ENCODE measurements at regions not wholly inside any gene's neighbourhood (a gene's known extent, or its start where the extent isn't known, plus 50 kb on each side); places are given as distances from the start of the nearest gene placed in this dataset.

DNA sequence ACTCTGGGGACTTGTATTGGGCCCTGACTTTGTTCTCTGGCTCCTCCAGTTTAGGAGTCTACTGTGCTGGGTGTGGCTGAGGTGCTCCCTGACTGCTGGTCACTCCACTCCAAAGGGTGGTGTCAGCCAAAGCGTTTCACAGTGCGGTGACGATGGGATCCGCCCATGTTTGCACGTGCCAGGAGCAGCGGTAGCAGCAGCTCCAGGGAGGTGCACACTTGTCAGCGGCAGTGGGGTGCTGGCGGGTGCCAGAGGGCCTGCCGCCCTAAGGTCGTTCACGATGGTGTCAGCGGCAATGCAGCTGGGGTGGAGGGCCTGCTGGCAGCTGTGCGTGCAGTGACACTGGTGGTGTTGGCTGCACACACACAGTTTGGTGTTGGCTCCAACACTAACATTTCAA lies 268.5 kb upstream of the AKR1E2 start:
- intact Hi-C loops (cut with micrococcal nuclease; ENCODE audit: unreplicated experiment), result no loop called here
- no TSS peak for BruUV-seq (replicated peaks)
- Mint-ChIP-seq H3K9me3 (ENCODE audit: low read depth, unreplicated experiment) (no peaks in the 10 kb centered on the region), H3K27me3 (ENCODE audit: unreplicated experiment) (no peaks in the 10 kb centered on the region), H3K27ac (ENCODE audit: unreplicated experiment) (no peak overlapping the region), H3K4me1 (ENCODE audit: low read depth, unreplicated experiment) (no peaks in the 10 kb centered on the region), H3K36me3 (ENCODE audit: insufficient read depth, unreplicated experiment) (no peaks in the 10 kb centered on the region), H3K4me3 (ENCODE audit: low read depth, unreplicated experiment) (no peak overlapping the region)
- CTCF ChIA-PET, result no interaction called here
- no peak for DNase-seq
- TF ChIP-seq, protein P1, sequence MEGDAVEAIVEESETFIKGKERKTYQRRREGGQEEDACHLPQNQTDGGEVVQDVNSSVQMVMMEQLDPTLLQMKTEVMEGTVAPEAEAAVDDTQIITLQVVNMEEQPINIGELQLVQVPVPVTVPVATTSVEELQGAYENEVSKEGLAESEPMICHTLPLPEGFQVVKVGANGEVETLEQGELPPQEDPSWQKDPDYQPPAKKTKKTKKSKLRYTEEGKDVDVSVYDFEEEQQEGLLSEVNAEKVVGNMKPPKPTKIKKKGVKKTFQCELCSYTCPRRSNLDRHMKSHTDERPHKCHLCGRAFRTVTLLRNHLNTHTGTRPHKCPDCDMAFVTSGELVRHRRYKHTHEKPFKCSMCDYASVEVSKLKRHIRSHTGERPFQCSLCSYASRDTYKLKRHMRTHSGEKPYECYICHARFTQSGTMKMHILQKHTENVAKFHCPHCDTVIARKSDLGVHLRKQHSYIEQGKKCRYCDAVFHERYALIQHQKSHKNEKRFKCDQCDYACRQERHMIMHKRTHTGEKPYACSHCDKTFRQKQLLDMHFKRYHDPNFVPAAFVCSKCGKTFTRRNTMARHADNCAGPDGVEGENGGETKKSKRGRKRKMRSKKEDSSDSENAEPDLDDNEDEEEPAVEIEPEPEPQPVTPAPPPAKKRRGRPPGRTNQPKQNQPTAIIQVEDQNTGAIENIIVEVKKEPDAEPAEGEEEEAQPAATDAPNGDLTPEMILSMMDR (IDR thresholded peaks at IDR 0.05; ENCODE audit: unreplicated experiment), result no peak

DNA sequence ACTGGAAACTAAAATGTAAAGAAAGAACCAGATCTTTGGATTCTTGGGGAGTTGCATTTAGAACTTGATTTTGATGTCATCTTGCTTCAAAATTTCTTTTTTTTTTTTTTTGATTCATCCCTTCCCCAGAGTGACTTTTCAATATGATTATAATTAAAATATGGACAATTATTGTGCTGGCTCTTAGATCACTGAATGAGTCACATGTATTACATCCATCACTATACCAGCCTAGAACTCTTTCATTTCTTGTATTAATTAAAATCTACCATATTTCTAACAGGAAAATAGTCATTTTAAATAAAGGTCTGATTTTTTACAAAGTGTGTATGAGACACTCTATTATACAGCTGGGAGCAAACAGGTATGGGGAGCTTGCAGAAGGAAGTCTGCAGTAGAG lies 269.5 kb upstream of the AKR1E2 start:
- intact Hi-C loops (cut with micrococcal nuclease; ENCODE audit: unreplicated experiment), result no loop called here
- H3K27ac Mint-ChIP-seq (ENCODE audit: unreplicated experiment), result no peak overlapping the region
- H3K4me1 Mint-ChIP-seq (ENCODE audit: low read depth, unreplicated experiment), result no peaks in the 10 kb centered on the region
- H3K4me3 Mint-ChIP-seq (ENCODE audit: low read depth, unreplicated experiment), result no peak overlapping the region
- DNase-seq, result no peak
- CTCF ChIA-PET, result no interaction called here
- no TSS peak for BruUV-seq (replicated peaks)
- H3K9me3 Mint-ChIP-seq (ENCODE audit: low read depth, unreplicated experiment), result no peaks in the 10 kb centered on the region
- H3K27me3 Mint-ChIP-seq (ENCODE audit: unreplicated experiment), result no peaks in the 10 kb centered on the region
- TF ChIP-seq, protein P1 (IDR thresholded peaks at IDR 0.05; ENCODE audit: unreplicated experiment), result no peak
- H3K36me3 Mint-ChIP-seq (ENCODE audit: insufficient read depth, unreplicated experiment), result no peaks in the 10 kb centered on the region

DNA sequence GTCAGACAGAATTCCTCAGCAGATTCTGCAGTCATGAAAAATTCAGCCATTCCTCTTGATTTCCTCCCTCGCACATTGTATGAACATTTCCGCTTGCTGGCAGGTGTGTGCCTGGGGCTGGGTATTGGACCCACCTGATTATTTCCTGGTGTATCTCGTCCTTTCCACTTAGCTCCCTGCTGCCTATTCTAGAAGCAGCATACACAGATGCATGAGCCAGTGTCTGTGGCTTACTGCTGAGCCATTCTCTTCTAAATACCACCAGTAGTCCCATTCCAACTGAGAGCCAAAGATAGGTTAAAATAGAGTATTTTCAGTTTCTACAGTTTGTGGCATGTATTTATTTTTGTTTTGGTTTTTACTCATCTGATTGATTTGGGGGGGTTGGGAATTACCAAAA lies 270.1 kb upstream of the AKR1E2 start:
- no peak overlapping the region for H3K27ac Mint-ChIP-seq (ENCODE audit: unreplicated experiment)
- no TSS peak for BruUV-seq (replicated peaks)
- H3K4me3 Mint-ChIP-seq (ENCODE audit: low read depth, unreplicated experiment), result no peak overlapping the region
- intact Hi-C loops (cut with micrococcal nuclease; ENCODE audit: unreplicated experiment), result no loop called here
- H3K9me3 Mint-ChIP-seq (ENCODE audit: low read depth, unreplicated experiment), result no peaks in the 10 kb centered on the region
- no peaks in the 10 kb centered on the region for H3K36me3 Mint-ChIP-seq (ENCODE audit: insufficient read depth, unreplicated experiment)
- no peaks in the 10 kb centered on the region for H3K4me1 Mint-ChIP-seq (ENCODE audit: low read depth, unreplicated experiment)
- DNase-seq, result no peak
- no peaks in the 10 kb centered on the region for H3K27me3 Mint-ChIP-seq (ENCODE audit: unreplicated experiment)
- TF ChIP-seq, protein P1 (IDR thresholded peaks at IDR 0.05; ENCODE audit: unreplicated experiment), result no peak
- CTCF ChIA-PET, result no interaction called here

DNA sequence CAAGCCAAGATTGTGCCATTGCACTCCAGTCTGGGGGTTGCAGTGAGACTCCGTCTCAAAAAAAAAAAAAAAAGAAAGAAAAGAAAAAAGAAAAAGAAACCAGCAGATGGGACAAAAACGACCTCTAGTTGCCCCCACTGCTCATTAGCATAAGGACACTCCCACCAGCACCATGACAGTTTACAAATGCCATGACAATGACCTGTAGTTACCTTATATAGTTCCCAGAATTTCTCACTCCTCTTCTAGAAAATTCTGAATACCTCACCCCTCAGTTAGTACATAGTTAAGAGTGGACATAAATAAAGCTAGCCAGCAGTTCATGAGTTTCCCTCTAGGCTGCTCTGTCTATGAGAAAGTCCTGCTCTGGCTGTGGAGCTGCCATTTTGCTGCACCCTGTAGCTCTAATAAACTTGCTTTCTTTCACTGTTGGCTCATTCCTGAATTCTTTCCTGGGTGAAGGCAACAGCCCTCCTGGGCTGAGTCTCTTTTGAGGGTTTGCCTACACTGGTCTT lies 276.8 kb upstream of the AKR1E2 start:
- peaks cover 14% of the 10 kb centered on the region for H3K4me1 Mint-ChIP-seq (ENCODE audit: low read depth, unreplicated experiment)
- intact Hi-C loops (cut with micrococcal nuclease; ENCODE audit: unreplicated experiment), result no loop called here
- BruUV-seq (replicated peaks), result no TSS peak
- no peak for DNase-seq
- H3K27me3 Mint-ChIP-seq (ENCODE audit: unreplicated experiment), result no peaks in the 10 kb centered on the region
- no peaks in the 10 kb centered on the region for H3K9me3 Mint-ChIP-seq (ENCODE audit: low read depth, unreplicated experiment)
- CTCF ChIA-PET, result no interaction called here
- H3K36me3 Mint-ChIP-seq (ENCODE audit: insufficient read depth, unreplicated experiment), result no peaks in the 10 kb centered on the region
- no peak overlapping the region for H3K27ac Mint-ChIP-seq (ENCODE audit: unreplicated experiment)
- TF ChIP-seq, protein P1 (IDR thresholded peaks at IDR 0.05; ENCODE audit: unreplicated experiment), result no peak
- H3K4me3 Mint-ChIP-seq (ENCODE audit: low read depth, unreplicated experiment), result no peak overlapping the region

Data from Calu3 (cell line).